OCI-LY7 (cell line): ENCODE measurements at regions not wholly inside any gene's neighbourhood (a gene's known extent, or its start where the extent isn't known, plus 50 kb on each side); places are given as distances from the start of the nearest gene placed in this dataset.

ENCODE experiments used
- BruUV-seq: library from RNA; stranded (reverse); fragments of 400-500 nt; replicated peaks from 2 replicates; lab custom pipeline; 2021; lab: Mats Ljungman, UMichigan
- CTCF ChIA-PET: fragments of 300-600 bp; sonication (Branson Sonifier 250); formaldehyde crosslinking; loops from one replicate; lab custom pipeline; 2022; ENCODE audit warnings: antibody characterized with exemption; ENCODE audit not compliant: unreplicated experiment; lab: Charles Lee
- POLR2A ChIA-PET: fragments of 300-600 bp; sonication (Branson Sonifier 250); formaldehyde crosslinking; loops from one replicate; lab custom pipeline; 2022; ENCODE audit warnings: antibody characterized with exemption; lab: Charles Lee
- DNase-seq: peaks from one replicate; pipeline ENCODE4 v3.0.0-alpha.2; 2015; ENCODE audit warnings: low spot score
- H2AFZ ChIP-seq: fragments of 200-600 bp; sonication (generic), shearing (Covaris generic); 2 replicates; pipeline ENCODE4 v1.6.1; 2014; ENCODE audit warnings: mild to moderate bottlenecking, antibody characterized with exemption, low read length, moderate library complexity
- H3K27ac ChIP-seq: fragments of 200-600 bp; sonication (generic); 2 replicates; pipeline ENCODE4 v1.5.1; 2014; ENCODE audit warnings: mixed run types, low read depth, mild to moderate bottlenecking, moderate library complexity, low read length, inconsistent platforms; ENCODE audit not compliant: poor library complexity, severe bottlenecking
- H3K36me3 ChIP-seq: fragments of 200-600 bp; sonication (generic); 2 replicates; pipeline ENCODE4 v1.6.1; 2014; ENCODE audit warnings: mild to moderate bottlenecking, antibody characterized with exemption, low read length, moderate library complexity, mixed read lengths; ENCODE audit not compliant: insufficient read depth
- H3K4me1 ChIP-seq: fragments of 200-600 bp; sonication (generic); 2 replicates; pipeline ENCODE4 v1.5.1; 2014; ENCODE audit warnings: mild to moderate bottlenecking, low read length; ENCODE audit not compliant: insufficient read depth, poor library complexity, severe bottlenecking
- H3K4me2 ChIP-seq: fragments of 200-600 bp; sonication (generic); 2 replicates; pipeline ENCODE4 v1.6.1; 2014; ENCODE audit warnings: mild to moderate bottlenecking, low read length
- H3K4me3 ChIP-seq: fragments of 200-600 bp; sonication (generic); 2 replicates; pipeline ENCODE4 v1.5.1; 2014; ENCODE audit warnings: mild to moderate bottlenecking, low read depth, low read length; ENCODE audit not compliant: poor library complexity, severe bottlenecking
- H3K79me2 ChIP-seq: fragments of 200-600 bp; sonication (generic); 2 replicates; pipeline ENCODE4 v1.6.1; 2016; ENCODE audit warnings: low read depth, mild to moderate bottlenecking, low read length, moderate library complexity, mixed read lengths; ENCODE audit not compliant: insufficient read depth
- H3K9me2 ChIP-seq: fragments of 200-600 bp; sonication (generic); 2 replicates; pipeline ENCODE4 v1.6.1; 2016; ENCODE audit warnings: mild to moderate bottlenecking, low read length, mixed read lengths; ENCODE audit not compliant: insufficient read depth
- H3K9me3 ChIP-seq: fragments of 200-600 bp; sonication (generic); 2 replicates; pipeline ENCODE4 v1.6.1; 2014; ENCODE audit warnings: mild to moderate bottlenecking, mixed run types, low read length, mixed read lengths
- H4K20me1 ChIP-seq: fragments of 200-600 bp; sonication (generic); 2 replicates; pipeline ENCODE4 v1.6.1; 2014; ENCODE audit warnings: mild to moderate bottlenecking, antibody characterized with exemption, low read length, moderate library complexity, mixed read lengths; ENCODE audit not compliant: insufficient read depth
- CTCF ChIP-seq: fragments of 200-600 bp; sonication (generic); conservative IDR thresholded peaks from 2 replicates; pipeline ENCODE4 v1.5.1; 2014; ENCODE audit warnings: mild to moderate bottlenecking, antibody characterized with exemption, low read length, moderate library complexity, mixed read lengths
- EZH2phosphoT487 ChIP-seq: fragments of 200-600 bp; sonication (generic); IDR thresholded peaks from 2 replicates; pipeline ENCODE4 v1.6.1; 2018; ENCODE audit warnings: low read depth, borderline replicate concordance, mild to moderate bottlenecking, mixed run types, antibody characterized with exemption, low read length, moderate library complexity, mixed read lengths
- intact Hi-C: fragments of 100-400 bp; cut with micrococcal nuclease; formaldehyde crosslinking; loops from one replicate; pipeline ENCODE4 v1.10.0; 2022; ENCODE audit not compliant: unreplicated experiment

GRCh38 chr13:89930861-89931260 is 1416.6 kb upstream of the MIR17HG start:
- no peak overlapping the region for H3K27ac ChIP-seq
- H3K9me3 ChIP-seq, result no peaks in the 10 kb centered on the region
- no peak overlapping the region for H3K4me3 ChIP-seq
- H3K36me3 ChIP-seq, result no peaks in the 10 kb centered on the region
- H2AFZ ChIP-seq, result no peak overlapping the region
- H3K4me1 ChIP-seq, result no peaks in the 10 kb centered on the region
- POLR2A ChIA-PET, result interaction anchor here (0.6 to 1.7 kb wide), 4 partner anchors 12 to 1704 kb away, joined by 3 to 6 read pairs (median 3); no protein-coding TSS in a partner anchor
- no peaks in the 10 kb centered on the region for H3K79me2 ChIP-seq
- no peaks in the 10 kb centered on the region for H4K20me1 ChIP-seq
- intact Hi-C loops, result no loop called here
- TF ChIP-seq EZH2phosphoT487 (no peak), CTCF (no peak)
- CTCF ChIA-PET, result no interaction called here
- no peak for DNase-seq
- no peaks in the 10 kb centered on the region for H3K9me2 ChIP-seq
- no TSS peak for BruUV-seq
- H3K4me2 ChIP-seq, result no peak overlapping the region

- no peaks in the 10 kb centered on the region for H3K4me1 ChIP-seq
- H2AFZ ChIP-seq, result no peak overlapping the region
- no peaks in the 10 kb centered on the region for H3K9me2 ChIP-seq
- no peak overlapping the region for H3K27ac ChIP-seq
- ChIA-PET POLR2A (interaction anchor here (0.5 to 1.0 kb wide), 4 partner anchors 29 to 96 kb away, joined by 3 read pairs; no protein-coding TSS in a partner anchor), CTCF (no interaction called here)
- DNase-seq, result no peak
- H3K36me3 ChIP-seq, result no peaks in the 10 kb centered on the region
- BruUV-seq, result no TSS peak
- H3K79me2 ChIP-seq, result no peaks in the 10 kb centered on the region
- no peak overlapping the region for H3K4me2 ChIP-seq
- H4K20me1 ChIP-seq, result no peaks in the 10 kb centered on the region
- no peak for TF ChIP-seq CTCF
- TF ChIP-seq EZH2phosphoT487, result no peak
- H3K4me3 ChIP-seq, result no peak overlapping the region
- intact Hi-C loops, result no loop called here
- H3K9me3 ChIP-seq, result 0 out of 2 replicates have a peak, but pooled peaks cover 7% of the 10 kb centered on the region
Measured at GRCh38 chr13:89932902-89933301, 1414.6 kb upstream of the MIR17HG start.

GRCh38 chr13:89936256-89936655 is 1411.2 kb upstream of the MIR17HG start:
- no peak for TF ChIP-seq EZH2phosphoT487
- no peak for TF ChIP-seq CTCF
- Histone ChIP-seq H3K4me1 (no peaks in the 10 kb centered on the region), H3K36me3 (no peaks in the 10 kb centered on the region), H3K4me3 (no peak overlapping the region), H3K4me2 (no peak overlapping the region), H3K9me2 (no peaks in the 10 kb centered on the region), H3K27ac (no peak overlapping the region), H4K20me1 (no peaks in the 10 kb centered on the region), H3K9me3 (peaks cover 9% of the 10 kb centered on the region; the same call in 1 of the 2 replicates), H3K79me2 (no peaks in the 10 kb centered on the region), H2AFZ (no peak overlapping the region)
- ChIA-PET POLR2A (interaction anchor here (0.7 to 1.8 kb wide), 4 partner anchors 9 to 199 kb away, joined by 3 to 9 read pairs (median 6); no protein-coding TSS in a partner anchor), CTCF (no interaction called here)
- DNase-seq, result no peak
- intact Hi-C loops, result no loop called here
- no TSS peak for BruUV-seq
